K562 (cell line): ENCODE measurements at regions not wholly inside any gene's neighbourhood (a gene's known extent, or its start where the extent isn't known, plus 50 kb on each side); places are given as distances from the start of the nearest gene placed in this dataset.

Source experiments
- EP300 ChIP-seq: IDR thresholded peaks from 2 replicates; pipeline ENCODE4 v1.6.1; 2012; ENCODE audit warnings: low read length, improper control_type of control experiment
- HMGXB4 ChIP-seq: sonication (generic); formaldehyde crosslinking; IDR thresholded peaks from 2 replicates; pipeline ENCODE4 v1.8.1; 2023; ENCODE audit warnings: mild to moderate bottlenecking, missing genetic modification reagents
- JUN ChIP-seq, 2 experiments: sonication (generic) in 1 of 2; formaldehyde crosslinking in 1 of 2; IDR thresholded peaks; 2 replicates each; pipeline versions ENCODE4 v1.6.1 to v1.8.0; 2012 to 2022; ENCODE audit warnings: borderline replicate concordance in 2 of 2, mild to moderate bottlenecking in 2 of 2, improper control_type of control experiment in 1 of 2, low read depth in 1 of 2, low read length in 1 of 2, missing genetic modification reagents in 1 of 2
- MAFK ChIP-seq: IDR thresholded peaks from 2 replicates; pipeline ENCODE4 v1.6.1; 2011; ENCODE audit warnings: low read length, improper control_type of control experiment
- SMAD1 ChIP-seq: fragments of 150-350 bp; IDR thresholded peaks from 2 replicates; pipeline ENCODE4 v1.6.1; 2014; ENCODE audit warnings: low read length, low read depth; ENCODE audit not compliant: partially characterized antibody

GRCh38 chr3:193780810-193781478, 187.9 kb downstream of the OPA1 start:
- no peak for TF ChIP-seq SMAD1
- no peak for TF ChIP-seq MAFK
- no peak for TF ChIP-seq EP300
- no peak for TF ChIP-seq JUN (IDR thresholded peaks at IDR 0.05; ENCODE audit: borderline replicate concordance, low read depth, low read length)
- TF ChIP-seq JUN (CRISPR knock-in tag; IDR thresholded peaks at IDR 0.05; ENCODE audit: borderline replicate concordance): no peak
- TF ChIP-seq HMGXB4: no peak
